HG02798 (cell line): ENCODE measurements at regions not wholly inside any gene's neighbourhood (a gene's known extent, or its start where the extent isn't known, plus 50 kb on each side); places are given as distances from the start of the nearest gene placed in this dataset.
"Not testable (repeated sequence)": the region's sequence is repeated elsewhere in the genome, so short reads cannot be mapped to it uniquely, and the experiment has no call there.

ENCODE experiments used
- ATAC-seq: cut with Tn5 transposase; IDR thresholded peaks from one replicate; pipeline ENCODE4 v1.9.1; 2021; ENCODE audit warnings: mild to moderate bottlenecking; ENCODE audit not compliant: unreplicated experiment, poor library complexity

- ATAC-seq: no peak
Observed at GRCh38 chr10:34957531-34957930, 132.6 kb downstream of the CUL2 start.

DNA sequence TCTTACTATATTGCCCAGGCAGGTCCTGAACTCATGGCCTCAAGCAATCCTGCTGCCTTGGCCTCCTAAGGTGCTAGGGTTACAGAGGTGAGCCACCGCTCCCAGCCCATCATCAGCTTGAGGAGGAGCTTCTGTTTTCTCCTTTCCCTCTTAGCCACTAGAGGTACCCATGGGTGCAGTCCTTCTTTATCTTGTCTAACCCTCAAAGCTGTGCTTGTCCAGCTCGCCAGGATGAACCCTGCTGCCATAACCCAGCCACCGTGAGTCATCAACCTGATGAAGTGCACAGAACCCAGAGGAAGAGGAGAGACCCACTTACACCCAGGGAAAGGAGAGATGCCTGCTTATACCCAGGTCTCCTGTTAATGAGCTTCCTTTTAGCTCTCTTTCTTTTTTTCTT lies 133.4 kb downstream of the CUL2 start:
- ATAC-seq: no peak

DNA sequence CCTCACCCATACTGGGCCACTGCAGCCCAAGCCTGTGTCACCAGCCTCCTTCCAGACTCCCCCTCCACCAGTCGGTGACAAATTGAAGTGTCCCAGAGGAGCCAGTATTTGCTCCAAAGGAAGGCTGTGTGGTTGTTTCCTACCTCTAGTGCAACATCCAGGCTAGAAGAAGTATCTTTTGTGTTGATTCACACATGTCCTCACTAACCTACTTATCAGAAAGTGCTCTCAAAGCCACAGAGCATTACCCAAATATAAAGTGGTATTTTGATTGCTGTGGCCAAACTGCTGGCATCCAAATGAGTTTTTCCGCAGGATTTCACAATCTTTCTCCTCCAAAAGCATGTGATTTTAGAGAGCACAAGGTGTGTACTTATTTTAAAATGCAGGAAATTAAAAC lies 134.8 kb downstream of the CUL2 start:
- no peak for ATAC-seq

DNA sequence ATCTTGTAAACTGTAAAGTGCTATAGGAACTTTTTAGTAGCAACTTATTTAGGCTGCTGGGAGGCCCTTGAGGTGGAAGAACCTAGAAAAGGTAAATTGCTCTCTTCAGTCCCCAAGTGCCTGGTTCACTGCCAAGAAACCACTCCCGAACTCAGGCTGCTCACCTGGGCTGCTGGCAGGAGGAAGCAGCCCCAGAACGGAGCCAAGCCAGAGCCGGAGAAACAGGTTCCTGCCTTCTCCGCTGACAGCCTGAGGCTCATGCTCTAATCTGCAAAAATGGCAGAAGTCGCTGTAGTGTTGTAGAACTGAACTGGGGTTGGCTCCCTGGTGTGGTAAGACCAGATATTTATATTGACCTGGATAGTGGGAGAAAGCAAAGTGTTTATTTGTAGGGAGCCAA lies 136.0 kb downstream of the CUL2 start:
- ATAC-seq: no peak

- not testable (repeated sequence) for ATAC-seq
Observed at GRCh38 chr10:34951263-34951887, 136.3 kb upstream of the PARD3 start.

- not testable (repeated sequence) for ATAC-seq
Observed at GRCh38 chr10:34945951-34946522, 130.9 kb upstream of the PARD3 start.

DNA sequence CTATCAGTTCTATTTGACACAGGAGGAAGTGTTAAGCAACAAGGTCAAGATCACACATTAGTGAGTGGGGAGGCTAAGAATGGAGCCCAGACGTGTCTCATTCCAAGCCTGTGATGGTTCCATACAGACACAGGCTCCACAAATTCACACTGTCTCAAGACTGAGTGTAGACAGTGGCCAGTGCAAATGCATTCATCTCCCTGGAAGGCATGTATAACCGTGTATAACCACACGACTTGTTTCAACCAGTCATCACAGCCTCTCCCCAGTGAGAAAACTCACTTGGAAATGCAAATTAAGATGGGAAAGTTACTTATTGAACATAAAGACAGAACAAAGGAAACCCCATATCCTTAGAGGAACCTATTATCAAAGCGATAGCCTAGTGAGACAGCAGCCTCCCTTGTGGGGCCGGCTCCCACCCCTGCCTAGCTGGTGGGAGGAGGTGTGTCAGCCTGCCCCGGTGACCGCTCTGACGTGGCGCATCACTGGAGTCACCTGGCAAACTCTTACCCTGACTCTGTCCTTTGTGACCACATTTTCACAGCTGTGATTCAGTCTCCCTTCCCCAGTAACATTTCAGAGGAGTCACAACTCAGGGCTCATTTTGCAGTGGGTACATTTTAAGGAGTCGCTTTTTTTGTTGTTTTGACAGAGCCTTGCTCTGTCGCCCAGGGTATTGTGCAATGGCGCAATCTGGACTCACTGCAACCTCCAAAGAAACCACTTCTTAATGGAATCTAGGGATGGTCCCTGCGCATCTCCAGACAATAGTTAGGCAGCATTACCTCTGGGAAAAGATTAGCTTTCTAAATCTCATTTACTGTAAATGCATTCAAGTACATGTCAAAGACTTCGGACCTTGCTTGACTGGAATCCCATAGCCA lies 126.6 kb upstream of the PARD3 start:
- peak; percentile 78 for ATAC-seq

DNA sequence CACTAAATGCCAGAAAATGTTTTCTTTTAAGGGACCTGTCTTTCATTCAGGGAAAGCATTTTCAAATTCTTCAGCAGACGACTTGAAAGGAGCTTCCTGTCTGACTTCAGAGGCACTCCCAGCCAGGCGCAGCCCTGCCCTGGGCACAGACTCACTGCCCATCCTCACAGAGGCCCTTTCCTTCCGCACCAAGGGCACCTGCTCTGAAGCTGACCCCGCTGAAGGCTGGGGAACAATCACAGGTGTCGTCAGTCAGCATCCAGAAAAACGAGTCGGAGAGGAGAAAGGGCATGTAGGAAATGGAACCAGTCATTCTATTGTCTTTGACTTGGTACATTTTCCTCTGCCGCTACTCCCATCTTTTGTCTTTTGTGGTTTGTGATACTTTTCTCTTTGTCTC lies 125.3 kb upstream of the PARD3 start:
- no peak for ATAC-seq

GRCh38 chr10:34938399-34938670 lies 123.2 kb upstream of the PARD3 start:
- ATAC-seq: no peak

DNA sequence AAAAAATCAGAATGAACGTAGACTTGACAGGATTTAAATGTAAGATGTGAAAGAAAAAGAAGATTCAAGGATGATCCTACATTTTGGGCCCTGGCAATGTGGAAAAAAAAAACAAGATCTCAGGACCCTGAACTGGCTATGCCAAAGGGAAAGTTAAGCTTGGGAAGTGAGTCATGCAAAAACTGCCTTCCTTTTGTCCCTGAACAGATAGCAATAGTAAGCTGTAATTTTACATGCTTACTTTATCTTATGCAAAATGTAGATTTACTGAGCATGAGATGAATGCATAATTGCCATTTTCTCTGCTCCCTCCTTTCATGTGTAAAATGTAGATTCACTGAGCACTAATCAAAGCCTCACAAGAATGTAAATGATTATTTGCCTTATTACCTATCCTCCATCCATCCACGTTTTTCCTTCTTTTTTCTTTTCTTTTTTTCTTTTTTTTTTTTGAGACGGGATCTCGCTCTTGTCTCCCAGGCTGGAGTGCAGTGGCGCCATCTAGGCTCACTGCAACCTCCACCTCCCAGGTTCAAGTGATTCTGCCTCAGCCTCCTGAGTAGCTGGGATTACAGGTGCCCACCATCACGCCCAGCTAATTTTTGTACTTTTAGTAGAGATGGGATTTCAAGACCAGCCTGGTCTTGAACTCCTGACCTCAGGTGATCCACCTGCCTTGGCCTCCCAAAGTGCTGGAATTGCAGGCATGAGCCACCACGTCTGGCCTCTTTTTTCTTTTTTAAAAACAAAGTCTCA lies 122.7 kb upstream of the PARD3 start:
- not testable (repeated sequence) for ATAC-seq

DNA sequence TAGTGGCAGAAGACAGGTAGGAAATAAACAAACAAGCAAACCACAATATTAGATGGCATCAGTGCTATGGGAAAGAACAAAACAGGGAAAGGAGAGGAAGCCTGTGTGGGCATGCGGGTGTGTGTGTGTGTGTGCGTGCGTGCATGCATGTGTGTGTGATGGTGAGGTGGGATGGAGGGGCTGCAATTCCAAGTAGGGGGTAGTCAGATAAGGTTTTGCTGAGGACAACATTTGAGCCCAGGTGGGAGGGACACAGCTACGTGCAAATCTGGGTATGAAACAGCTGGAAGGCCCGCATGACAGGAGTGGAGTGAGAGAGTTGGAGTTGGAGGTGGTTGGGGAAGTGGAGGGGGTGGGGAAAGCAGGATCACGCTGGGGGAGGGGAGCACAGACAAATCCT lies 121.0 kb upstream of the PARD3 start:
- ATAC-seq: no peak

GRCh38 chr10:34933676-34934075 lies 118.6 kb upstream of the PARD3 start:
- ATAC-seq: no peak

DNA sequence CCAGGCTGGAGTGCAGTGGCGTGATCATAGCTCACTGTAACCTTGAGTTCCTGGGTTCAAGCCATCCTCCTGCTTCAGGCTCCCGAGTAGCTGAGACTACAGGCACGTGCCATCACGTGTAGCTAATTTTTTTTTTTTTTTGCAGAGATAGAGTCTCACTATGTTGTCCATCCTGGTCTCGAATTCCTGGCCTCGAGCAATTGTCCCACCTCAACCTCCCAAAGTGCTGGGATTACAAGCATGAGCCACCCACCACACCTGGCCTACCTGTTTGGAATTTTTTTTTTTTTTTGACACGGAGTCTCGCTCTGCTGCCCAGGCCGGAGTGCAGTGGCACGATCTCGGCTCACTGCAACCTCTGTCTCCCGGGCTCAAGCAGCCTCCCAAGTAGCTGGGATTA lies 117.1 kb upstream of the PARD3 start:
- ATAC-seq: no peak

GRCh38 chr10:34931216-34931615 lies 116.1 kb upstream of the PARD3 start:
- ATAC-seq: no peak

DNA sequence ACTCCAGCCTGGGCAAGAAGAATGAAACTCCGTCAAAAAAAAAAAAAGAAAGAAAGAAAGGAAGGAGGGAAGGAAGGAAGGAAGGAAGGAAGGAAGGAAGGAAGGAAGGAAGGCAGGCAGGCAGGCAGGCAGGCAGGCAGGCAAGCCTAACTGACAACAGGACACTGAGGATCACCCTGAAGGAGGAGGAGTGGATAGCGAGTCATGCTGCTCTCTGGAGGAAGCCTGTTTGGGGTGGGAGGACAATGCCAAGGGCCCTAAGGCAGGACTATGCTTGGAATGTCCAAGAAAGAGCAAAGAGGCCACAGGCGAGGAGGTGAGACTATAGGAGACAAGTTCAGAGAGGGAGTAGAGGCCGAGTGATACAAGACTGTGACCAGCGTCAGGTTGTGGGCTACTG lies 107.0 kb upstream of the PARD3 start:
- ATAC-seq: no peak

GRCh38 chr10:34920578-34920977 lies 105.5 kb upstream of the PARD3 start:
- no peak for ATAC-seq

- no peak for ATAC-seq
Observed at GRCh38 chr10:34918776-34919315, 103.8 kb upstream of the PARD3 start.

DNA sequence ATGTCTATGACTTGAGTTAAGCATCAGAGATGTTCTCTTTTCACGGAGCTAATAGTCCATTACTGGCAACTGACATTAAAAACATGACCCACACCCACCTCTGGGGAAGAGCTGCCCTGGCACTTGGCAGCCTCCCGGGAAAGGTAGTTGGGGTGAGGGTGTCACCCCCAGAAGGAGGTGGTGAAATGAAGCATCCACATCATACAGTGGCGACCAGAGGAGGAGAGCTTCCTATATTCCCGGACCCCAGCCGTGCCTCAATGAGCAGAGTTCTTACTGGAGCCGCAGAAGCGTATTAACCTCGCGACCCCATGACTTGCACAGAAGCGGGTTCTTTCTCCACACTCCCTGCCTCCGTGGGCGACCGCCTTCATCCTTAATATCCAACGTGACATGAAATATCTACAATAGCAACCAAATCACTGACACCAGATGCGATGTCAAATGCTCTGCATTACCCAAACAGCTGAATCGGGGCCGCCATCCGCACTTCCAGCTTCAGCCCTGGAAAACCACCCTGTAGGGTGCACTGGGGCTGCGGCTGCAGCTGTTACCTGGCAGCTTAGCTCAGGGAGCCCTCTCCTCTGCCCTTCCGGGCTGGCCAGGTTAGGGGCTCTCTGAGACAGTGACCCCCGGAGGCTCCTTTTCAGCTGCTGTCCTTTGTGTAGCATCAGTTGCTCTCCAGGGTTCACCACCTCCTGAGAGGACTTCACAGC lies 103.1 kb upstream of the PARD3 start:
- ATAC-seq: no peak

- peak; percentile 33 for ATAC-seq
Observed at GRCh38 chr10:34916314-34916713, 101.2 kb upstream of the PARD3 start.

- no peak for ATAC-seq
Observed at GRCh38 chr10:34912771-34913170, 97.7 kb upstream of the PARD3 start.
